Effector memory CD4-positive, alpha-beta T cell (primary cell): ENCODE measurements at regions not wholly inside any gene's neighbourhood (a gene's known extent, or its start where the extent isn't known, plus 50 kb on each side); places are given as distances from the start of the nearest gene placed in this dataset.

Experiments
- DNase-seq, 3 donors: peaks; one replicate each; pipeline ENCODE4 v3.0.0-alpha.2; 2020
- H3K27ac ChIP-seq: 2 replicates; pipeline ENCODE4 v1.7.0; 2013; ENCODE audit warnings: mild to moderate bottlenecking, low read length, moderate library complexity; ENCODE audit not compliant: insufficient read depth, poor library complexity, severe bottlenecking
- H3K27me3 ChIP-seq: replicated peaks from 2 replicates; pipeline ENCODE4 v1.7.0; 2013; ENCODE audit warnings: mild to moderate bottlenecking, low read length; ENCODE audit not compliant: insufficient read depth, control insufficient read depth, poor library complexity, severe bottlenecking
- H3K36me3 ChIP-seq: 2 replicates; pipeline ENCODE4 v1.7.0; 2013; ENCODE audit warnings: mild to moderate bottlenecking, low read length, moderate library complexity; ENCODE audit not compliant: control insufficient read depth, insufficient read depth
- H3K4me1 ChIP-seq: 2 replicates; pipeline ENCODE4 v1.7.0; 2013; ENCODE audit warnings: low read length, mild to moderate bottlenecking; ENCODE audit not compliant: control insufficient read depth, insufficient read depth, poor library complexity, severe bottlenecking
- H3K4me3 ChIP-seq: 2 replicates; pipeline ENCODE4 v1.7.0; 2013; ENCODE audit warnings: low read length, low read depth, mild to moderate bottlenecking; ENCODE audit not compliant: insufficient read depth, poor library complexity, severe bottlenecking
- H3K9me3 ChIP-seq: 2 replicates; pipeline ENCODE4 v1.7.0; 2013; ENCODE audit warnings: mild to moderate bottlenecking, low read length, moderate library complexity; ENCODE audit not compliant: control insufficient read depth

DNA sequence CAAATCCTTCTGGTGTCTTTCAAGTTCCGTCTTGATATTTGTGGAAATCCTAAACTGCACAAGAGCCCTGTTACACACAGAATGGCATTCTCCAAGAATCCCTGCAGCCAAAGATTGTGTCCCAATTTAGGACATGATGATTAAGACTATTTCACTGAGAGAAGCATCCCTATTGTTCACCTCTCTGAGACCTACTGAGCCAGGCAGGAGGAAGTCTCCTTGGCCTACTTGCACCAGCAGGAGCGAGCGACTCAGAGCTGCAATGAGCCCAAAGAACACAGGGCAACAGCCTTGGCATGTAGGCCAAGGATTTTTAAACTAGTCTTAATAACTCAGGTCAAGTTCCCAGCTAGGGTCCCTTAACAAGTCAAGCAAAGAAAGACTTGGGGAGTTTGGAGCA is 79.4 kb upstream of the RUNX1 start:
- H3K27ac ChIP-seq, result no peak overlapping the region
- no peaks in the 10 kb centered on the region for H3K4me1 ChIP-seq
- H3K36me3 ChIP-seq, result no peaks in the 10 kb centered on the region
- DNase-seq, result no peak
- no peak overlapping the region for H3K4me3 ChIP-seq
- no peaks in the 10 kb centered on the region for H3K9me3 ChIP-seq
- H3K27me3 ChIP-seq, result no peaks in the 10 kb centered on the region

- Histone ChIP-seq H3K4me1 (no peaks in the 10 kb centered on the region), H3K27me3 (no peaks in the 10 kb centered on the region), H3K27ac (no peak overlapping the region), H3K36me3 (no peaks in the 10 kb centered on the region), H3K4me3 (no peak overlapping the region), H3K9me3 (no peaks in the 10 kb centered on the region)
- DNase-seq, result no peak
Measured at GRCh38 chr21:35127851-35128250, 78.7 kb upstream of the RUNX1 start.

- Histone ChIP-seq H3K4me1 (no peaks in the 10 kb centered on the region), H3K4me3 (no peak overlapping the region), H3K36me3 (no peaks in the 10 kb centered on the region), H3K27me3 (no peaks in the 10 kb centered on the region), H3K9me3 (no peaks in the 10 kb centered on the region), H3K27ac (no peak overlapping the region)
- DNase-seq, result no peak
Measured at GRCh38 chr21:35127026-35127425, 77.9 kb upstream of the RUNX1 start.

DNA sequence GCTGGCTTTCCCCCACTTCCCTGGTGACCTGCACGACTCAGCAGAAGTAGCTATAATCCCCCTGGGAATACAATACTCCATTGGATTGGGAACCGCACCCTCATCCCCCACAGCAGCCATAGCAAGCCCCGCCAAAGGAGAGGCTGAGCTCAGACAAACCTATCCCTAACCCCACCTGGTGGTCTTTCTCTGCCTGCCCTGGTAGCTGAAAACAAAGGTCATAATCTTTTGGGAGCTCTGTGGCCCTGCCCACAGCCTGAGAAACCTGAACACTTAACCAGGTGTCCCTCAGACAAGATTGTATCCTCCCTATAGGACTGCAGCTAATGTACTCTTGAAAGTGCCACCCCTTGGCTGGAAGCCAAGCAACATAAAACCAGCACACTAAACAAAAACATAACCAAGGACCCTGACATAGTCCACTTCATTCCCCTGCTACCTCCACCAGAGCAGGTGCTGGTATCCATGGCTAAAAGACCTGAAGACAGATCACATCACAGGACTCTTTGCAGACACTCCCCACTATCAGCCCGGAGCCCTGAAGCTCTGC is 71.6 kb upstream of the RUNX1 start:
- H3K9me3 ChIP-seq, result no peaks in the 10 kb centered on the region
- no peak overlapping the region for H3K4me3 ChIP-seq
- DNase-seq, result no peak
- H3K27me3 ChIP-seq, result no peaks in the 10 kb centered on the region
- no peaks in the 10 kb centered on the region for H3K4me1 ChIP-seq
- no peak overlapping the region for H3K27ac ChIP-seq
- no peaks in the 10 kb centered on the region for H3K36me3 ChIP-seq

DNA sequence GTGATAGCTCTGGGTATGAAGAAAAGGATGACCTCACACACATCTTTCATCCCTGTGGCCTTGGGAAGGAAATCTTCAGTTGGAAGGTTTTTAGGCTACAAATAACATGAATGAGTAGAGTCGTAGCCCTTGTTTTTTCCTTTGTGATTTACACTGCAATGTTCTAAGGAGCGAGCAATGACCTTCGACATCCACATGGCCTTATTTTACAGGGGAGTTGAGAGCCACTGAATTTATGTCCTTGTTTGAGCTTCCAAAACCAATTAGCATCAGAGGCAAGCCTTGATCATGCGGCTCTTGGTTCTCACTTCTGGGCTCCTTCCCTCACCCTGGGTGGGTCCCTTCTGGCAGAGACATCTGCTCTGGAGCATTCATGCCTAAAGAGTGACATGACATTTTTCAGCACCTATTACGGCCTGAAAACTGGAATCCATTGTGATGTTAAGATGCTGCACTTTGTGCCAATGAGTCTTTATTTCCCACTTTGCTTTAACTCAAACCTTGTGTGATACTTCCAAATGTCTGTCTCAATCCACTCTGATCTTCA is 70.5 kb upstream of the RUNX1 start:
- no peaks in the 10 kb centered on the region for H3K27me3 ChIP-seq
- no peaks in the 10 kb centered on the region for H3K4me1 ChIP-seq
- no peaks in the 10 kb centered on the region for H3K9me3 ChIP-seq
- H3K36me3 ChIP-seq, result no peaks in the 10 kb centered on the region
- DNase-seq, result no peak
- no peak overlapping the region for H3K4me3 ChIP-seq
- H3K27ac ChIP-seq, result no peak overlapping the region

GRCh38 chr21:35116777-35117176 is 67.7 kb upstream of the RUNX1 start:
- H3K4me1 ChIP-seq, result no peaks in the 10 kb centered on the region
- no peaks in the 10 kb centered on the region for H3K36me3 ChIP-seq
- H3K27ac ChIP-seq, result no peak overlapping the region
- no peak overlapping the region for H3K4me3 ChIP-seq
- DNase-seq, result no peak
- no peaks in the 10 kb centered on the region for H3K27me3 ChIP-seq
- H3K9me3 ChIP-seq, result no peaks in the 10 kb centered on the region

DNA sequence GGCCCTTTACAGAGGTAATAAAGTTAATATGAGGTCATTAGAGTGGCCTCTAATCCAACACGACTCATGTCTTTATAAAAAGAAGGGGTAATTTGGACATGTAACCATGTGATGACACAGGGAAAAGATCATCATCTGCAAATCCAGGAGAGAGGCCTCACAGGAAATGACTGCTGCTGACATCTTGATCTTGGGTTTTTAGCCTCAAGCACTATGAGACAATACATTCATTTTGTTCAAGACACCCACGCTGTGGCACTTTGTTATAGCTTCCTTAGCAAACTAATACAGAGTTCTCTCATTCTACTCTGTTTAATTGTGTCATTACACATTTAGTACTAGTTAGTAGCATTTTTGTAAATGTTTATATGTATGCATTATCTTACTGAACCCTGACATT is 64.0 kb upstream of the RUNX1 start:
- Histone ChIP-seq H3K4me1 (no peaks in the 10 kb centered on the region), H3K27me3 (no peaks in the 10 kb centered on the region), H3K4me3 (no peak overlapping the region), H3K27ac (no peak overlapping the region), H3K9me3 (no peaks in the 10 kb centered on the region), H3K36me3 (no peaks in the 10 kb centered on the region)
- no peak for DNase-seq

DNA sequence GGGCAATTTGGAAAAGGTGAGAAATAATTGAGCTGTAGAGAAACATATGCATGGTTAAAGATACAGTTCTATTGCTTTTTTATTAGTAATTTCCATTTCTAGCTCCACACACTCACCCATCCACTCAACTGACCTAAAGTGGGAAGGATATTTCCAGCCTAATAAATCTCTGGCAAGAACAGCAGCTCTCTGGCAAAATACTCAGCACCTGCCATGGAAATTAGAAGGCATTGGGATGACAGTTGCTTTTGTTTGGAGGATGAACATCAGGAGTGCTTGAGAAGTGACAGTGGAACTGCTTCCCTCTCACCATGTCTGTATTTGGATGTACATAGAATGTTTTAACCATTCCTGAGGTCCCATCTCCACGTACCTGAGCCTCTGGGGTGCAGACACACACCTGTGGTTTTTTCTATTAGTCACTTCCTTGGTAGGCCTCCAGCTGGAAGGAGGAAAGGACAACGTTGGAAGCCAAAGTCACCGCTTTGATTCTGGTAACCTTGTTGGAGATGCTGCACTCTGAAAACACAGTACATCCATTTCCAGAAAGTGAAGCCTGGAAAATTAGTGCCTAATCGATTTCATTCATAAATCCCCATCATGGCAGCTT is 62.3 kb upstream of the RUNX1 start:
- Histone ChIP-seq H3K4me1 (no peaks in the 10 kb centered on the region), H3K36me3 (no peaks in the 10 kb centered on the region), H3K27ac (no peak overlapping the region), H3K9me3 (no peaks in the 10 kb centered on the region), H3K4me3 (no peak overlapping the region), H3K27me3 (no peaks in the 10 kb centered on the region)
- no peak for DNase-seq

- H3K9me3 ChIP-seq, result no peaks in the 10 kb centered on the region
- DNase-seq, result no peak
- no peak overlapping the region for H3K27ac ChIP-seq
- H3K4me3 ChIP-seq, result no peak overlapping the region
- no peaks in the 10 kb centered on the region for H3K36me3 ChIP-seq
- no peaks in the 10 kb centered on the region for H3K27me3 ChIP-seq
- H3K4me1 ChIP-seq, result no peaks in the 10 kb centered on the region
Measured at GRCh38 chr21:35108887-35109286, 59.8 kb upstream of the RUNX1 start.

- Histone ChIP-seq H3K4me1 (no peaks in the 10 kb centered on the region), H3K9me3 (no peaks in the 10 kb centered on the region), H3K27ac (no peak overlapping the region), H3K36me3 (no peaks in the 10 kb centered on the region), H3K4me3 (no peak overlapping the region), H3K27me3 (no peaks in the 10 kb centered on the region)
- no peak for DNase-seq
Measured at GRCh38 chr21:35107520-35107919, 58.4 kb upstream of the RUNX1 start.
